ENCODE measurements at regions not wholly inside any gene's neighbourhood (a gene's known extent, or its start where the extent isn't known, plus 50 kb on each side); places are given as distances from the start of the nearest gene placed in this dataset.

DNA sequence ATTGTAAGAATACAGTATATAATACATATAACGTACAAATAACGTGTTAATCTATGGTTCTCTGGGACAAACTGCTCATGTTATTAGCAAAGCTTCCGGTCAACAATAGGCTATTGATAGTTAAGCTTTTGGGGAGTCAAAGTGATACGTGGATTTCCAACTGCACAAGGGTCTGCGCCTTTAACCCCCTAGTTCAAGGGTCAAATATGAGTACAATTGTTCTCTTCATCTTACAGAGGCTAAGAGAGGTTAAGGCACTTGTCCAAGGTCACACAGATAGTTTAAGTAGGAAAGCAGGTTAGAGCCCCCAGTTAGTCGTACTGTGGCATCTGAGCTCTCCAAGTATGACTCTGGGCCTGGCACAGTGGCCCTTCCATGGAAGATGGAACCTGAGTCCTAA is 204.3 kb upstream of the KRR1 start:
- DNase-seq (ENCODE audit: insufficient read length, low spot score, missing footprints): no peak
- H3K27me3 ChIP-seq (ENCODE audit: insufficient read depth, low read length): no peaks in the 10 kb centered on the region

DNA sequence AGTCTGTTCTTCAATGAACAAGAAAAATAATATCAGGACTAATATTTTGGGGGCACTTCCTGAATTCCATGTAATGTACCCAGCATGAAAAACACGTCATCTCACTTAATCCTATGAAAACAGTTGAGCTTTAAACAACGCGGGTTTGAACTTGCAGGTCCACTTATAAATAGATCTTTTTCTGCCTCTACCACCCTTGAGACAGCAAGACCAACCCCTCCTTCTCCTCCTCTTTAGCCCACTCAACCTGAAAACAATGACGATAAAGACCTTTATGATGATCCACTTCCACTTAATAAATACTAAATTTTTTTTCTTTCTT is 203.9 kb upstream of the KRR1 start:
- DNase-seq (ENCODE audit: insufficient read length, low spot score, missing footprints): no peak
- Histone ChIP-seq H3K27me3 (ENCODE audit: insufficient read depth, low read length) (no peaks in the 10 kb centered on the region), H3K36me3 (ENCODE audit: insufficient read depth, low read length) (no peaks in the 10 kb centered on the region), H3K9me3 (ENCODE audit: low read depth, low read length) (no peaks in the 10 kb centered on the region), H3K79me2 (ENCODE audit: insufficient read depth, low read length) (no peaks in the 10 kb centered on the region), H2AFZ (ENCODE audit: low read length) (no peak overlapping the region), H3K4me3 (ENCODE audit: insufficient read depth, low read length) (no peak overlapping the region), H3K27ac (ENCODE audit: low read depth, low read length) (no peak overlapping the region), H4K20me1 (ENCODE audit: insufficient read depth, low read length) (no peaks in the 10 kb centered on the region), H3K4me2 (ENCODE audit: insufficient read depth, low read length) (no peak overlapping the region), H3K4me1 (ENCODE audit: insufficient read depth, low read length) (peaks cover 3% of the 10 kb centered on the region)
- TF ChIP-seq, protein P1, sequence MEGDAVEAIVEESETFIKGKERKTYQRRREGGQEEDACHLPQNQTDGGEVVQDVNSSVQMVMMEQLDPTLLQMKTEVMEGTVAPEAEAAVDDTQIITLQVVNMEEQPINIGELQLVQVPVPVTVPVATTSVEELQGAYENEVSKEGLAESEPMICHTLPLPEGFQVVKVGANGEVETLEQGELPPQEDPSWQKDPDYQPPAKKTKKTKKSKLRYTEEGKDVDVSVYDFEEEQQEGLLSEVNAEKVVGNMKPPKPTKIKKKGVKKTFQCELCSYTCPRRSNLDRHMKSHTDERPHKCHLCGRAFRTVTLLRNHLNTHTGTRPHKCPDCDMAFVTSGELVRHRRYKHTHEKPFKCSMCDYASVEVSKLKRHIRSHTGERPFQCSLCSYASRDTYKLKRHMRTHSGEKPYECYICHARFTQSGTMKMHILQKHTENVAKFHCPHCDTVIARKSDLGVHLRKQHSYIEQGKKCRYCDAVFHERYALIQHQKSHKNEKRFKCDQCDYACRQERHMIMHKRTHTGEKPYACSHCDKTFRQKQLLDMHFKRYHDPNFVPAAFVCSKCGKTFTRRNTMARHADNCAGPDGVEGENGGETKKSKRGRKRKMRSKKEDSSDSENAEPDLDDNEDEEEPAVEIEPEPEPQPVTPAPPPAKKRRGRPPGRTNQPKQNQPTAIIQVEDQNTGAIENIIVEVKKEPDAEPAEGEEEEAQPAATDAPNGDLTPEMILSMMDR (IDR thresholded peaks at IDR 0.05; ENCODE audit: extremely low read depth, low read depth, low read length): no peak

More for the DNA sequence above, 204.3 kb upstream of the KRR1 start:
- Histone ChIP-seq H4K20me1 (ENCODE audit: insufficient read depth, low read length) (no peaks in the 10 kb centered on the region), H3K9me3 (ENCODE audit: low read depth, low read length) (no peaks in the 10 kb centered on the region), H3K79me2 (ENCODE audit: insufficient read depth, low read length) (no peaks in the 10 kb centered on the region), H3K4me3 (ENCODE audit: insufficient read depth, low read length) (no peak overlapping the region), H3K36me3 (ENCODE audit: insufficient read depth, low read length) (no peaks in the 10 kb centered on the region), H2AFZ (ENCODE audit: low read length) (no peak overlapping the region), H3K27ac (ENCODE audit: low read depth, low read length) (no peak overlapping the region), H3K4me1 (ENCODE audit: insufficient read depth, low read length) (peaks cover 3% of the 10 kb centered on the region), H3K4me2 (ENCODE audit: insufficient read depth, low read length) (no peak overlapping the region)
- TF ChIP-seq, protein P1 (IDR thresholded peaks at IDR 0.05; ENCODE audit: extremely low read depth, low read depth, low read length): no peak

DNA sequence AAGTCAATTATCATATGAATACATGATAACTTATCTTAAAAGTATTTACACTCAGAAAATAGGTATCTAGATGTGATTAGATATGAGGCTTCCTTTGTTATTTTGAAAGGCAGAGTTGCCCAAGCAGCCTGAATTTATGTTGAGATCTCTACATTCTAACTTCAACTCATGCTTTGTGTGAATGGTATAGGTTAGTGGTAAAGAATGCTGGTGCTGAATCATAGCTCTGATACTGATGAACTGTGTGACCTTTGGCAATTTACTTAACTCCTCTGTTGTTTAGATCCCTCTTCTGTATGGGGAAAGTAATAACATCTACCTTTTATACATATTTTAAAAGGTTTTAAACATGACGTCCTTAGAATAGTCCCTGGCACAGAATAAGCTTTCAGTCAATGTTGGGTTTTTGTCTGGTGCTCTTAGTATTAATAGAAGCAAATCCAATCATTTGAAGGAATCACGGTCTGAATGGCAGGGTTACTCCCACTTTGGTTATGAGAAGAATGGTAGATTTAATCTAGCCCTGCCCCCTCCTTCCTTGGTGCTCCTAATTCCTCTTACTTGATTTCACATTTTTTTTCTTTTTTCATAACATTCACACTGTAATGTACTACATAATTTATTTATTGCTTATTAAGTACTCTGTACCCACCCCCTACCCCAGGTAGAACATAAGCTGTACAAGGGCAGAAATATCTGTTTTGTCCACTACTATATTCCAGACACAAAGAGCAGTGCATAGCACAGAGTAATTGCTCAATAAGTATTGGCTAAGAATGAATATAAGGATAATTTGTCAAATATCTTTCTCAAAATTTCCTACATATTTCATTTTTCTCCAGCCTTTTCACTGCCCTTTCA is 203.3 kb upstream of the KRR1 start:
- H3K4me1 ChIP-seq (ENCODE audit: insufficient read depth, low read length): peaks cover 3% of the 10 kb centered on the region
- H3K36me3 ChIP-seq (ENCODE audit: insufficient read depth, low read length): no peaks in the 10 kb centered on the region
- H3K4me3 ChIP-seq (ENCODE audit: insufficient read depth, low read length): no peak overlapping the region
- no peaks in the 10 kb centered on the region for H4K20me1 ChIP-seq (ENCODE audit: insufficient read depth, low read length)
- TF ChIP-seq, protein P1 (IDR thresholded peaks at IDR 0.05; ENCODE audit: extremely low read depth, low read depth, low read length): no peak
- no peak overlapping the region for H3K4me2 ChIP-seq (ENCODE audit: insufficient read depth, low read length)
- no peak overlapping the region for H2AFZ ChIP-seq (ENCODE audit: low read length)
- H3K27me3 ChIP-seq (ENCODE audit: insufficient read depth, low read length): no peaks in the 10 kb centered on the region
- peak; percentile 38 for DNase-seq (ENCODE audit: insufficient read length, low spot score, missing footprints)
- H3K27ac ChIP-seq (ENCODE audit: low read depth, low read length): no peak overlapping the region
- H3K9me3 ChIP-seq (ENCODE audit: low read depth, low read length): no peaks in the 10 kb centered on the region
- H3K79me2 ChIP-seq (ENCODE audit: insufficient read depth, low read length): no peaks in the 10 kb centered on the region

GRCh38 chr12:75713434-75713833 is 202.0 kb upstream of the KRR1 start:
- H4K20me1 ChIP-seq (ENCODE audit: insufficient read depth, low read length): no peaks in the 10 kb centered on the region
- H3K27me3 ChIP-seq (ENCODE audit: insufficient read depth, low read length): no peaks in the 10 kb centered on the region
- H3K4me3 ChIP-seq (ENCODE audit: insufficient read depth, low read length): no peak overlapping the region
- no peaks in the 10 kb centered on the region for H3K36me3 ChIP-seq (ENCODE audit: insufficient read depth, low read length)
- no peak overlapping the region for H2AFZ ChIP-seq (ENCODE audit: low read length)
- H3K79me2 ChIP-seq (ENCODE audit: insufficient read depth, low read length): no peaks in the 10 kb centered on the region
- H3K27ac ChIP-seq (ENCODE audit: low read depth, low read length): no peak overlapping the region
- H3K4me2 ChIP-seq (ENCODE audit: insufficient read depth, low read length): no peak overlapping the region
- no peak for DNase-seq (ENCODE audit: insufficient read length, low spot score, missing footprints)
- peaks cover 3% of the 10 kb centered on the region for H3K4me1 ChIP-seq (ENCODE audit: insufficient read depth, low read length)
- H3K9me3 ChIP-seq (ENCODE audit: low read depth, low read length): no peaks in the 10 kb centered on the region
- TF ChIP-seq, protein P1 (IDR thresholded peaks at IDR 0.05; ENCODE audit: extremely low read depth, low read depth, low read length): no peak
